IMR-90 (cell line): ENCODE measurements at regions not wholly inside any gene's neighbourhood (a gene's known extent, or its start where the extent isn't known, plus 50 kb on each side); places are given as distances from the start of the nearest gene placed in this dataset.

Experiments used
- ATAC-seq: fragments of 200-7000 bp; cut with Tn5 transposase; 2 replicates; pipeline ENCODE4 v1.9.1; 2020; ENCODE audit warnings: low read depth, mild to moderate bottlenecking, moderate library complexity
- BruUV-seq: library from RNA; stranded (reverse); fragments of 400-500 nt; replicated peaks from 2 replicates; lab custom pipeline; 2021; lab: Mats Ljungman, UMichigan
- CTCF ChIA-PET: fragments of 300-600 bp; formaldehyde crosslinking; extraction: SDS; loops from one replicate; lab custom pipeline; 2021; ENCODE audit warnings: antibody characterized with exemption; lab: Yijun Ruan, JAX
- POLR2A ChIA-PET: fragments of 300-600 bp; sonication (Branson Sonifier 250); formaldehyde crosslinking; loops from one replicate; lab custom pipeline; 2022; ENCODE audit warnings: antibody characterized with exemption; ENCODE audit not compliant: unreplicated experiment; lab: Charles Lee
- DNase-seq: peaks from one replicate; pipeline ENCODE4 v3.0.0; 2013
- H2AFZ ChIP-seq: replicated peaks from 2 replicates; pipeline ENCODE3; 2013; ENCODE audit warnings: low read length, mild to moderate bottlenecking; ENCODE audit not compliant: poor library complexity
- H2AK5ac ChIP-seq: 2 replicates; pipeline ENCODE4 v1.6.1; 2013; ENCODE audit warnings: low read depth, low read length, inconsistent platforms
- H2AK9ac ChIP-seq: replicated peaks from 2 replicates; pipeline ENCODE3; 2013; ENCODE audit warnings: mild to moderate bottlenecking, low read depth, low read length, moderate library complexity; ENCODE audit not compliant: poor library complexity
- H2BK120ac ChIP-seq: 2 replicates; pipeline ENCODE4 v1.6.1; 2013; ENCODE audit warnings: low read depth, low read length, inconsistent platforms
- H2BK15ac ChIP-seq: 3 replicates; pipeline ENCODE4 v1.6.1; 2013; ENCODE audit warnings: low read depth, low read length, inconsistent platforms
- H2BK20ac ChIP-seq: 2 replicates; pipeline ENCODE4 v1.6.1; 2013; ENCODE audit warnings: low read depth, mild to moderate bottlenecking, inconsistent platforms, low read length, moderate library complexity
- H2BK5ac ChIP-seq: 2 replicates; pipeline ENCODE4 v1.6.1; 2013; ENCODE audit warnings: mild to moderate bottlenecking, low read depth, low read length, inconsistent platforms; ENCODE audit not compliant: poor library complexity, severe bottlenecking
- H3K14ac ChIP-seq: replicated peaks from 2 replicates; pipeline ENCODE4 v1.6.1; 2013; ENCODE audit warnings: low read depth, low read length, inconsistent platforms
- H3K18ac ChIP-seq: 2 replicates; pipeline ENCODE4 v1.6.1; 2013; ENCODE audit warnings: low read depth, low read length, control low read depth
- H3K23ac ChIP-seq: 2 replicates; pipeline ENCODE4 v1.6.1; 2013; ENCODE audit warnings: low read depth, low read length, inconsistent platforms
- H3K27ac ChIP-seq: 2 replicates; pipeline ENCODE4 v1.5.1; 2013; ENCODE audit warnings: mild to moderate bottlenecking, control low read depth, low read length; ENCODE audit not compliant: insufficient read depth
- H3K27me3 ChIP-seq: 2 replicates; pipeline ENCODE4 v1.6.1; 2013; ENCODE audit warnings: low read length; ENCODE audit not compliant: control insufficient read depth, insufficient read depth
- H3K36me3 ChIP-seq: 2 replicates; pipeline ENCODE4 v1.6.1; 2013; ENCODE audit warnings: low read length, mixed read lengths; ENCODE audit not compliant: control insufficient read depth, insufficient read depth
- H3K4ac ChIP-seq: 2 replicates; pipeline ENCODE4 v1.6.1; 2013; ENCODE audit warnings: low read depth, low read length, inconsistent platforms
- H3K4me1 ChIP-seq: 2 replicates; pipeline ENCODE4 v1.6.1; 2013; ENCODE audit warnings: low read length, mixed read lengths; ENCODE audit not compliant: control insufficient read depth, insufficient read depth
- H3K4me2 ChIP-seq: 2 replicates; pipeline ENCODE4 v1.6.1; 2013; ENCODE audit warnings: low read depth, mild to moderate bottlenecking, control low read depth, low read length, moderate library complexity
- H3K4me3 ChIP-seq: 2 replicates; pipeline ENCODE4 v1.5.1; 2013; ENCODE audit warnings: low read depth, mild to moderate bottlenecking, control low read depth, low read length, moderate library complexity; ENCODE audit not compliant: insufficient read depth
- H3K56ac ChIP-seq: 2 replicates; pipeline ENCODE4 v1.6.1; 2013; ENCODE audit warnings: low read length, inconsistent platforms; ENCODE audit not compliant: insufficient read depth; ENCODE audit errors: extremely low read depth
- H3K79me1 ChIP-seq, 2 experiments: 2 replicates each; pipeline ENCODE4 v1.6.1; 2013; ENCODE audit warnings: low read length in 2 of 2, inconsistent platforms in 1 of 2, low read depth in 1 of 2
- H3K9ac ChIP-seq: 2 replicates; pipeline ENCODE4 v1.6.1; 2013; ENCODE audit warnings: low read depth, low read length, control low read depth
- H3K9me1 ChIP-seq: 2 replicates; pipeline ENCODE4 v1.6.1; 2013; ENCODE audit warnings: low read length, inconsistent platforms; ENCODE audit not compliant: insufficient read depth
- H3K9me3 ChIP-seq: 2 replicates; pipeline ENCODE4 v1.6.1; 2013; ENCODE audit warnings: low read length; ENCODE audit not compliant: control insufficient read depth, insufficient read depth
- H4K20me1 ChIP-seq: 2 replicates; pipeline ENCODE4 v1.6.1; 2013; ENCODE audit warnings: low read length, inconsistent platforms; ENCODE audit not compliant: insufficient read depth
- H4K5ac ChIP-seq: 2 replicates; pipeline ENCODE4 v1.6.1; 2013; ENCODE audit warnings: mild to moderate bottlenecking, low read depth, low read length, control low read depth
- H4K8ac ChIP-seq, 2 experiments: 2 replicates each; pipeline ENCODE4 v1.6.1; 2013; ENCODE audit warnings: low read depth in 2 of 2, low read length in 2 of 2, control low read depth in 1 of 2, inconsistent platforms in 1 of 2
- H4K91ac ChIP-seq: 2 replicates; pipeline ENCODE4 v1.6.1; 2013; ENCODE audit warnings: low read depth, low read length, inconsistent platforms; ENCODE audit not compliant: insufficient read depth
- BHLHE40 ChIP-seq: fragments of 150-350 bp; IDR thresholded peaks from 2 replicates; pipeline ENCODE4 v1.6.1; 2016; ENCODE audit warnings: mild to moderate bottlenecking, low read depth, low read length
- CEBPB ChIP-seq: IDR thresholded peaks from 2 replicates; pipeline ENCODE4 v1.6.1; 2012; ENCODE audit warnings: low read depth, low read length, improper control_type of control experiment
- CHD1 ChIP-seq: IDR thresholded peaks from 2 replicates; pipeline ENCODE4 v1.6.1; 2012; ENCODE audit warnings: low read depth, low read length, improper control_type of control experiment
- CTCF ChIP-seq: conservative IDR thresholded peaks from 2 replicates; pipeline ENCODE4 v1.5.1; 2012; ENCODE audit warnings: mild to moderate bottlenecking, low read depth, low read length, improper control_type of control experiment
- ELK1 ChIP-seq: fragments of 150-350 bp; IDR thresholded peaks from 2 replicates; pipeline ENCODE4 v1.6.1; 2016; ENCODE audit warnings: low read depth, mild to moderate bottlenecking, low read length, moderate library complexity, borderline replicate concordance
- FOS ChIP-seq: fragments of 150-350 bp; IDR thresholded peaks from 2 replicates; pipeline ENCODE4 v1.6.1; 2016; ENCODE audit warnings: low read depth, low read length
- MAFK ChIP-seq: IDR thresholded peaks from 2 replicates; pipeline ENCODE4 v1.6.1; 2012; ENCODE audit warnings: low read depth, low read length, improper control_type of control experiment
- MAZ ChIP-seq: IDR thresholded peaks from 2 replicates; pipeline ENCODE4 v1.6.1; 2012; ENCODE audit warnings: low read depth, mild to moderate bottlenecking, low read length, improper control_type of control experiment, moderate library complexity, borderline replicate concordance
- MXI1 ChIP-seq: IDR thresholded peaks from 2 replicates; pipeline ENCODE4 v1.6.1; 2012; ENCODE audit warnings: low read depth, mild to moderate bottlenecking, low read length, moderate library complexity, borderline replicate concordance
- NFE2L2 ChIP-seq: fragments of 150-350 bp; IDR thresholded peaks from 2 replicates; pipeline ENCODE4 v1.6.1; 2016; ENCODE audit warnings: low read depth, mild to moderate bottlenecking, low read length
- POLR2A ChIP-seq: IDR thresholded peaks from 2 replicates; pipeline ENCODE4 v1.6.1; 2012; ENCODE audit warnings: mild to moderate bottlenecking, low read depth, low read length
- RAD21 ChIP-seq: IDR thresholded peaks from 2 replicates; pipeline ENCODE4 v1.6.1; 2012; ENCODE audit warnings: low read length, improper control_type of control experiment
- RCOR1 ChIP-seq: IDR thresholded peaks from 2 replicates; pipeline ENCODE4 v1.6.1; 2012; ENCODE audit warnings: mild to moderate bottlenecking, low read length, improper control_type of control experiment; ENCODE audit not compliant: insufficient replicate concordance
- RFX5 ChIP-seq: IDR thresholded peaks from 2 replicates; pipeline ENCODE4 v1.8.0; 2012; ENCODE audit warnings: low read depth, mild to moderate bottlenecking, low read length, moderate library complexity
- SMC3 ChIP-seq: fragments of 150-350 bp; IDR thresholded peaks from 2 replicates; pipeline ENCODE4 v1.6.1; 2016; ENCODE audit warnings: low read depth, mild to moderate bottlenecking, antibody characterized with exemption, low read length, moderate library complexity
- USF2 ChIP-seq: fragments of 150-350 bp; IDR thresholded peaks from 2 replicates; pipeline ENCODE4 v1.6.1; 2017; ENCODE audit warnings: mild to moderate bottlenecking, antibody characterized with exemption, low read length, low read depth
- WGBS, 2 experiments: methylation state at CpG; one replicate each; pipeline versions ENCODE4 v1.1.5 to v1.1.7; 2013; ENCODE audit warnings: missing lambda C conversion rate in 2 of 2; ENCODE audit not compliant: insufficient read length in 1 of 2; ENCODE audit errors: extremely low coverage in 2 of 2; 5-methylcytosine and 5-hydroxymethylcytosine counted together
- dilution Hi-C: fragments of 300-500 bp; cut with HindIII; formaldehyde crosslinking; loops from one replicate; pipeline ENCODE4 v1.14.3; 2018; ENCODE audit warnings: low sequenced_read_pairs; ENCODE audit not compliant: unreplicated experiment
- in situ Hi-C: fragments of 300-500 bp; cut with MboI; formaldehyde crosslinking; loops from 3 replicates; pipeline ENCODE4 v1.14.3; 2019; ENCODE audit warnings: low sequenced_read_pairs, inconsistent platforms, mixed read lengths
- intact Hi-C: fragments of 100-400 bp; cut with micrococcal nuclease; formaldehyde crosslinking; loops from 2 replicates; pipeline ENCODE4 v1.10.0; 2022

- Histone ChIP-seq H3K18ac (no peak overlapping the region), H3K56ac (no peak overlapping the region), H2BK15ac (no peak overlapping the region), H4K8ac (no peak overlapping the region), H3K9me3 (no peaks in the 10 kb centered on the region), H4K91ac (no peak overlapping the region), H3K4ac (no peak overlapping the region), H3K4me2 (no peak overlapping the region), H3K27ac (no peak overlapping the region), H2BK120ac (no peak overlapping the region), H2AFZ (no peak overlapping the region), H3K9me1 (no peaks in the 10 kb centered on the region), H3K23ac (no peak overlapping the region), H3K4me1 (no peaks in the 10 kb centered on the region), H2BK5ac (no peak overlapping the region), H3K14ac (no peak overlapping the region), H3K4me3 (no peak overlapping the region), H4K20me1 (no peaks in the 10 kb centered on the region), H3K27me3 (no peaks in the 10 kb centered on the region), H3K9ac (no peak overlapping the region), H3K36me3 (no peaks in the 10 kb centered on the region), H4K5ac (no peak overlapping the region), H2BK20ac (no peak overlapping the region), H3K79me1 (no peaks in the 10 kb centered on the region), H2AK9ac (no peak overlapping the region), H2AK5ac (no peak overlapping the region)
- TF ChIP-seq RAD21 (no peak), CHD1 (no peak), BHLHE40 (no peak), RFX5 (no peak), CEBPB (no peak), RCOR1 (no peak), POLR2A (no peak), SMC3 (no peak), NFE2L2 (no peak), MAZ (no peak), ELK1 (no peak), FOS (no peak), CTCF (no peak), USF2 (no peak), MAFK (no peak), MXI1 (no peak)
- POLR2A ChIA-PET: no interaction called here
- no peak for ATAC-seq
- intact Hi-C loops: no loop called here
- no TSS peak for BruUV-seq
- no CpG with 5 or more reads among the region's 2 CpGs for WGBS, 2 experiments
- CTCF ChIA-PET: interaction anchor here (0.6 kb wide), 1 partner anchor 76 kb away, joined by 3 read pairs; no protein-coding TSS in a partner anchor
- DNase-seq: no peak
- in situ Hi-C loops: no loop called here
- dilution Hi-C loops: no loop called here
These were observed 60.7 kb downstream of the KCNA4 start for GRCh38 chr11:29956076-29956556.
